NCI-H1105 treated with DMSO at 0.1 percent for 48 hours (cell line): ENCODE measurements at regions not wholly inside any gene's neighbourhood (a gene's known extent, or its start where the extent isn't known, plus 50 kb on each side); places are given as distances from the start of the nearest gene placed in this dataset.
"Not testable (repeated sequence)": the region's sequence is repeated elsewhere in the genome, so short reads cannot be mapped to it uniquely, and the experiment has no call there.

Experiments used
- DNase-seq: peaks from one replicate; lab custom pipeline; 2025; lab: John Stamatoyannopoulos, UW

DNA sequence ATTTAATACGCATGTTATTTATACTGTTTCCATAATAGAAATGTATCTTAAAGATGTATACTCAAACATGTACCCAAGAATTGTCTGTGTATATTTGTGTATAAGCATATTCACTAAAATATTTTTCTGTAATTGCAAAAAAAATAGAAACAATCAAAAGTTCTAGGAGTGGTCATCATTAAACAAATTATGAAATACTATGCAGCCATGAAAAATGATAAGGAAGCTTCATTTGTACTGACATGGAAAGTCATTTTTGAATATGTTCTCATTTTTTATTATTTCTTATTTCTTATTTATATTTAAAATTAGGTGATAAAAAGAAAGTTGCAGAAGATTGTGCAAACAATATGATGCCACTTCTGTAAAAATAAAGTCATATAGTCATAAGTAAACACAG lies 400.0 kb upstream of the AUTS2 start:
- DNase-seq, result no peak

DNA sequence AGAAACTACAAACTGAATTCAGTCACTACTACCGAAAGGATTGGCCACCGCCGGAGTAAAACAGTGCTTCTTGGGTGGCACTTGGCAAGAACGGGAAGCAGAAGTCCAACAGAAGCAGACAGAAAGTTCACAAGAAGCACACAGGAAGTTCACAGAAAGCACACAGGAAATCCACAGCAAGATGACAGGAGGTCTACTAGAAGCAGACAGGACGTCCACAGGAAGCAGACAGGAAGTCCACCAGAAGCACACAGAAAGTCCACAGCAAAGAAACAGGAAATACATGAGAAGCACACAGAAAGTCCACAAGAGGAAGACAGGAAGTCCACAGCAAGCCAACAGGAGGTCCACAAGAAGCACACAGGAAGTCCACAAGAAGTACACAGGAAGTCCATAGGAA lies 399.2 kb upstream of the AUTS2 start:
- DNase-seq, result no peak

DNA sequence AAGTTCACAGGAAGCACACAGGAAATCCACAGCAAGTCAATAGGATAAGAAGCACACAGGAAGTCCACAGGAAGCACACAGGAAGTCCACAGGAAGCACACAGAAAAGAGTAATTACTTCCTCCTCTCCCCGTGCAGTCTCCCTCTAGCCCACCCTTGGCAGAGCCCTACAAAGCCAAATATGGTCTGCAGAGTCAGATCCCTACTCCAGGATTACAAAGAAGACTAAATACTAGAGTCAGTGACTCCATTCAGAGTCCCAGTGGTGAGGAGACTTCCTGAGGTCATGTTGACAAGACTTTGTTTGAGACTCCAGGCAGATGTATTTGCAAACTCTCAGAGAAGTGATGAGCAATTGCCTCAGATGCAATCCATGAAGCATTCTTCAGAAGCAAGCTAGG lies 398.6 kb upstream of the AUTS2 start:
- DNase-seq, result no peak

DNA sequence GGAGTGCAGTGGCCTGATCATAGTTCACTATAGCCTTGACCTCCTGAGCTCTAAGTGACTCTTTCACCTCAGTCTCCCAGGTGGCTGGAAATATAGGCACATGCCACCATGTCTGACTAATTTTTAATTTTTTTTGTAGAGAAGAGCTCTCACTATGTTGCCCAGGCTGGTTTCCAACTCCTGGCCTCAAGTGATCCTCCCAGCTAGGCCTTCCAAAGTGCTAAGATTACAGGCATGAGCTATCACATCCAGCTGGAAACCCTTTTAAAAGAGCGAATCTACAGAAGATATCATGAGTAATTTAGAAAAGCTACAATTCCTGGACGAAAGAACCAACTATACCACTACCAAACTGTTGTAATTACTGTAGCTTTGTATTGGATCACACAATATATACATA lies 394.4 kb upstream of the AUTS2 start:
- no peak for DNase-seq

DNA sequence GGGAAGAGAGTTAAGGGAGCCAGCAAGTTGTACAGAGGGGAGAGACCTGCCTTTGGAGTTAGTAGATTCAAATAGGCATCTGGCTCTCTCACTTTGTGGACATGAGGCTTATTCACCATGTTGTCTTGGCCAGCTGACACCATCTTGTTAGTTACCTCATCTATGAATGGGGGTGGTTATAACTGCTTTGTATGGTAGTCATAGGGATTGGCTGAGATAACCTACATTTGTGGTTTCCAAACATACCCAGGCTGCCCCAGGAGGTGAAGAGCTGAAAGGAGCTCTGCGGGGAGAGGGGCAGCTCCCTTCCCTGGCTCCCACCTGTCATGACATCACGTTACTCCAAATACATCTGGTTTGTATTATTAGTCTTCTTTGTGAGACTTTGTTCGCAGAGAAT lies 393.3 kb upstream of the AUTS2 start:
- DNase-seq, result no peak

DNA sequence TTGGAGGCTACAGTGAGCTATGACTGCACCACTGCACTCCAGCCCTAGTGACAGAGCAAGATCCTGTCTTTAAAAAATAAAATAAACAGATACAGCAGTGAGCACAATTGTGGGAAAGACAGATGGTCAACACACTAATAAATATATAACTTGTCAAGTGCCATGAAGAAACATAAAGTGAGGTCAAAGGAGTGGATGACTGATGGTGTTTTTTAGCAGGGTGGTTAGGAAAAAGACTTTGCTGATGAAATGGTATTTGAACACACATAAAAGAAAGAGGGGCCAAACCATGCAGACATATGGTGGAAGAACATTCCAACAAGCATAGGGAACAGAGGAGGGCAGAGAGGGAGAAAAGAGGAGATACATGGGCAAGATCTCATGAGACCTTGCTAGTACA lies 392.7 kb upstream of the AUTS2 start:
- DNase-seq, result no peak

DNA sequence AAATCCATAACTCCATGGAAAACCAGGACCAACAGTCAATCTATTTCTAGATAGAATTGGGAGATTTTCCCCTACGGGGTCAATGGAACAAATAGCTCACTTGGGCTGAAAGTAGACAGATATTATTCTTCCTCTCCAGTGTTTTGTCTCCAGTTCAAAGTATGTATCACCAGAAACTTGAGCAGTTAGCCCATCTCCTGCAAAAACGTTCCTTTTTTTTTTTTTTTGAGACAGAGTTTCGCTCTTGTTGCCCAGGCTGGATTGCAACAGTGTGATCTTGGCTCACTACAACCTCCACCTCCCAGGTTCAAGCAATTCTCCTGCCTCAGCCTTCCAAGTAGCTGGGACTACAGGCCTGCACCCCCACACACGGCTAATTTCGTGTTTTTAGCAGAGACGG lies 390.0 kb upstream of the AUTS2 start:
- no peak for DNase-seq

DNA sequence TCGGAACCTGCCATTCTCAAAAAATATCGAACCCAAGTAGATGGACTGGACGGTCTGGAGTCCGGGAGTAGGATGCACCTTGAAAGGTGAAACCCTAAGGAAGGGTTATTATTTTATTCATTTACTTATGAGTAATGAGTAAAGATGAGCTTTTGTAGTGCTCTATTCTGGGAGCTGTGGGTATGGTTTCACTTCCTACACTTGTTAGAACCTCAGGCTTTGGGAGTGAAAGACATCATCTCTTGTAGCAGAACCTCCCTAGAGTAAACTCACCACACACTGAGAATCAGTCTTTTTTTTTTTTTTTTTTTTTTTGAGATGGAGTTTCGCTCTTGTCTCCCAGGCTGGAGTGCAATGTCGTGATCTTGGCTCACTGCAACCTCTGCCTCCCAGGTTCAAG lies 389.4 kb upstream of the AUTS2 start:
- DNase-seq, result no peak

DNA sequence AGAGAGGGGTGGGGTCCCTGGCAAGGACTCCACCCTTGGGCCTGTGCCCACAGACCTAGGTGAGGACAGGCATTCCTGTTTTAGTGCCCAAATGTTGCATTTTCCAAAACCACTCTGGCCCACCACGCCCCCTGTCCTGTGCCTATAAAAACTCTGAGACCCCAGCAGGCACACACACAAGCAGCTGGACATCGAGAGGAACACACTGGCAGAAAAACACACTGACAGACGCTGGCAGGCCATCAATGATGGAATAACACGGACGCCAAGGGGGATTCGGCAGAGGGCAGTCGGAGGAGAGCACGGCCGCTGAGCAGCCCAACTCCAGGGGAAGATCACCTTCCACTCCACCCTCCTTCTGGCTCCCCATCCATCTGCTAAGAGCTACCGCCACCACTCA lies 386.9 kb upstream of the AUTS2 start:
- no peak for DNase-seq

DNA sequence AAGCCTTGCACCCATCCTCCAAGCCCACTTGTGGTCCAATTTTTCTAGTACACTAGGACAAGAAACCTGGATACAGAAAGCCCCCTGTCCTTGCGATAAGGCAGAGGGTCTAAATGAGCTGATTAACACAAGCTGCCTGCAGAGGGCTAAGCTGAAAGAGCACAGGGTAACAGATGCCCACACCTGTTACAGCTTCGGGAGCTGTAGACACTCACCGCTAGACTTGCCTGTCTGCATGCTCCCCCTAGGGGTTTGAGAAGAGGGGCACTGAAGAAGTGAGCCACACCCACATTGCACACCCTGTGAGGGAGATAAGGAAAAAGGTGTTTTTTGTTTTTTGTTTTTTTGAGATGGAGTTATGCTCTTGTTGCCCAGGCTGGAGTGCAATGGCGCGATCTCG lies 386.5 kb upstream of the AUTS2 start:
- peak; percentile 14 for DNase-seq

DNA sequence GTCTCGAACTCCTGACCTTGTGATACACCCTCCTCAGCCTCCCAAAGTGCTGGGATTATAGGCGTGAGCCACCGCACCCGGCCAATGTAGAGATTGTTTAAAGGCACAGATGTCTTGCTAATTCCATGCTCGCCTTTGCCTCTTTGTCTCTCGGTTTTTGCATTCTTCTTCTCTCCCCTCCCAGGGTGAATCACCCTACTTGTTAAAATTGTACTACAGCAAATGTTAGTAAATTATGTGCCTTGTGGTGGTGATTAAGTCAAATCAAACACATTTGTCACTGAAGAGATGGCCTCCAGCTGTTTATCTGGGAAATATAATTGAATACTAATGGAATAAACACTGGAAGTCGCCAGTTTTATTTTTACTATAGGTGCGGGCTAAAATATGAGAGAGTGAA lies 384.4 kb upstream of the AUTS2 start:
- no peak for DNase-seq

DNA sequence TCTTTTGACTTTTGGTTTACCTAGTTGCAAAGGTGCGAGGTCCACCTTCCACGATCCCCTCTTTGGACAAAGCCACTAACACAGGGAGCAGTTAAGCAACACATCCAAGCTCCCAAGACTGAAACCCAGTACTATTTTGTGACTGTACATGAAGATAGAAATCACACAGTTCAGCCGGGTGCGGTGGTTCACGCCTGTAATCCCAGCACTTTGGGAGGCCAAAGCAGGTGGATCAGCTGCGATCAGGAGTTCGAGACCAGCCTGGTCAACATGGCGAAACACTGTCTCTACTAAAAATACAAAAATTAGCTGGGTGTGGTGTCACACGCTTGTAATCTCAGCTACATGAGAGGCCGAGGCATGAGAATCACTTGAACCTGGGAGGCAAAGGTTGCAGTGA lies 382.8 kb upstream of the AUTS2 start:
- DNase-seq, result not testable (repeated sequence)

DNA sequence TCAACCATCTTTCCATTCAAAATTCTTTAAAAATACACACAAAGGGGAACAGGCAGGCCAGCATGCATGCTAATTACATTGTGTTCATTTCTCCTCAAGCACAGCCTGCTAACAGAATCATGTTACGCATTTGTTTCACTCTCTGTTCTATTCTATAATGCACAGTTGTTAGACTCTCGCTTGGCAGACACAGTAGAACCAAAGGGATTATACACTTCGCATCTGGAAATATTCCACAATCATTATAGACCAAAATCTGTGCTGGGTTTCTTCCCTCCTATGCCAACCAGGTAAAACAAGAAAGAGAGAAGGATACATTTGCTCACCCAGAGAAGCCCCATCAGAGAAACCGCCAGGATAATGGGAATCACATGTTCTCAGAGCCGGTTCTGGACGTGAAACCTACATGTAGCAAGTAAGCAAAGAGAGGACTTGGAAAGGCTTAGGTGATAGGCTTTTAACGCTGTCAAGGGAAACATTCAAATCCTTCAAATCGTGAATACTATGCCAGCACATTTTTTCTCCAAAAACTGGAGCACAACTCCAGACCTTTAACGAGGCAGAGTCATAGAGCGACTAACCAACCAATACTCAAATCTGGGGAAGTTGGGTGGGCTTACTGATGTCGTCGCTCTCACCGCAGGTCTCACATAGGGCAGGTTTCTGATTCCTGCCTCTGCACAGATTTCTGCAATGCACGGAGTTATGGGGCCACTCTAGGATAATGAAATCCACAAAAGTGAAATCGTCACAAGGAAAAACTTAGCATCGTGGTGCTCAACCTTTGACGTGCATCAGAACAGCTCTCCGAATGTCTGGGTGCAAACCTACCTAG lies 380.5 kb upstream of the AUTS2 start:
- DNase-seq, result no peak

DNA sequence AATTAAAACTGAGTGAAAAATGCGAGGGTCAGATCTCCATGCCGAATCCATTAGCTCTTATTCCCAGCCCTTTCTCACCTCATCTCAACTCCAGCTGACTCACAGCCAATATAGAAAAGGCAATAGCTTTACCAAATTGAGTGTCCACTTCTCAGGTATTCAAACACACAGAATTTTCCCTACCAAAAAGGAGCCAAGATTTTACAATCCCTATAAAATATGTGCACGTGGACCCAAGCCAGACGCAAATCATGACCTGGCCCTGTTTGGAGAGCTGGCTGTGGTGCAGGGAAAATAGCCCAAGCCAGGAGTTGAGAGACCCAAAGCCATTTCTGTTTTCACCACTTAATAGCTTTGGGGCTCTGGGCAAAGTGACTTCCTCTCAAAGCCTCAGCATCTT lies 379.7 kb upstream of the AUTS2 start:
- DNase-seq, result no peak

DNA sequence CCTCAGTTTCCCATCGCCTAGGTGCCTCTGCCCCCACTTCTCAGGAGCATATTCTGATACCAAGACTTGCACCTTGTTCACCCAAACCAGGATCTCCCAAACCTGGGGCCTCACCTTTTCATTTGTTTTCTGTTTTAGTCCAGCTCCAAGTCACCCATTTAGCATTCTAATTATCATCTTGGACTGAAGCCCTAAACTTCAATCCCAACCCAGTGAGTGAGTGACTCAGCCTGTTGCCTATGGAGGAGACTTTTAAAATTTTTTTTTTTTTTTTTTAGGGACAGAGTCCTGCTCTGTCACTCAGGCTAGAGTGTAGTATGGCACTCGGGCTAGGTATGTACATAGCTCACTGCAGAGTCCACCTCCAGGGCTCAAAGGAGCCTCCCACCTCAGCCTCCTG lies 378.9 kb upstream of the AUTS2 start:
- no peak for DNase-seq

DNA sequence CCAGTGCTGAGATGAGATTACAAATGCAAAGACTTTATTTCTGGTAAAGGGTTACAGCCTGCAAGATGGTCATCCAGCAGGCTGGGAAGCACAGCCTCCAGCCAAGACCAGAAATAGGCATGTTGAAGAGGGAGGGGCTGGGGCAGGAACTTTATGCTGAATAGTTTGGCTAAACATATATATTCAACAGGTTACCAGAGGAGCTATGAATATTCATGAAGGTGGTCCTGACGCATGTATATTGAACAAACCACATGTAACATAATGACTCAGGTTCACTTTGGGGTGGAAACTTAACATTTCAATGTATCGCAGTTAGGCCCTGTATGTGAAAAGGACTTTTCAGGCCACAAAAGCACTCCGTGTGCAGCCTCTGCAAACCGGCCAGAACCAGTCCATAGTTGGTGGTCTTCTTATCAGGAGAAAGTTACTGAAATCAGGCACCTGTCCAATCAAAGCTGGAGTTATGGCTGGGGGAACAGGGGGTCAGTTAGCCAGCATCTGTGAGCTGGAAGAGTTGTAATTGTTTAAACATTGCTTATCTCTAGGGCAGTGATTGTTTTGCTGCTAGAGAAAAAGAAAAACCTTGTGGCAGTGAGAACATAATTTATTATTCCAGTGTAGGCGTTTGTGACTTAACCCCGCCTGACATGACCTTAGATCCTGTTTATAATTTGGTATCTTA lies 372.9 kb upstream of the AUTS2 start:
- no peak for DNase-seq

DNA sequence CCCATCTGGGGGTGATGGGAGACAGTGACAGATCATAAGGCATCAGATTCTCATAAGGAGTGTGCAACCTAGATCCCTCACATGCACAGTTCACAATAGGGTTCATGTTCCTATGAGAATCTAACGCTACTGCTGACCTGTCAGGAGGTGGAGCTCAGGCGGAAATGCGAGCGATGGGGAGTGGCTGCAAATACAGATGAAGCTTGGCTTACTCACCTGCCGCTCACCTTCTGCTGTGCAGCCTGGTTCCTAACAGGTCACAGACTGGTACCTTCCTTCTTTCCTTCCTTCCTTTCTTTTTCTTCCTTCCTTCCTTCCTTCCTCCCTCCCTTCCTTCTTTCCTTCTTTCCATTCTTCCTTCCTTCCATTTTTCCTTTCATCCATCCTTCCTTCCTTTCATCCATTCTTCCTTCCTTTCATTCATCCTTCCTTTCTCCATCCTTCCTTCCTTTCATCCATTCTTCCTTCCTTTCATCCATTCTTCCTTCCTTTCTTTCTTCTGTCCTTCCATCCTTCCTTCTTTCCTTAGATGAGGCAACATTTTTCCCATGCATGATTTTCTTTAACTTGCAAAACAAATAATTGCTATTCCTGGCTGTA lies 370.0 kb upstream of the AUTS2 start:
- DNase-seq, result no peak

DNA sequence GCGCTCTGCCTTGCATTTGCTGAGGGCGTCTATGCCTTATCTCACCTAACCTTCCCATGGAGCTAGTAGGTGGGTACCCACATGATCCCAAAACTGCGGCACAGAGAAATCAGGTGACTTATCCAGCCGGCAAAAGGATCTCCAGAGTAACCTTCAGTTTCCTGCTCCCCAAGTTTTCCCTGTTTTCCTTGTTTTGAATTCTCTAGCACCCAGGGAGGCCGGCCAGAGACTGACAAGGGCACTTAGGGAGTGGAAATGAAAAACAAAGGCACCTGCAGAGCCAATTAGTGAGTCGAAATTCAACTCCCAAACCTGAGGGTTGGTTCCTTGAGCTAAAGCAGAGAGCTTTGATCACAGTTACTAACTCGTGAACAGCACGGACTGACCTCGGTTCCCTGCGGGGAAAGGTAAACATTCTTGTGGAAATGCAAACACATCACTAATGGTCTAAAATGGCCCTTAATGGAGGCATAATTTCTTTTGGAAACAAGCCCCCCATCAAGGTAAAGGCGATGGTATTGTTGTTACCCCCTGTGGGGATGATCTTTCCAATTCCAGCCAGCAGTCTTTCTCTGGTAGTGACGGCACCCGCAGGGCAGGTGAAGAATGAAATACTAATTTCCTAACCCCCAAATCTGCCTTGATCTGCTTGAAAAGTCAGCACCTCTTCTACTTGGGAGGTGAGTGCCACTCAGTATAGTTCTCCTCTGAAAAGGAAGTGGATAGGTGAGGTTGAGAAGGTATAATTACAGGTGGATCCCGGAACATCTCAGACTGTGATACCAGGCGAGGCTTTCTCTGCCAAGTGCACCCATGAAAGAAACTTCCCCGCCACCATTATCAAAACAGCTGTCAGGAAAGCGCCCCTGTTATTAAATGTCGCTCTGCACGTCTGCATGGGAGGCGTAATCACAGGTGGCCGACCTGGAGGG lies 365.6 kb upstream of the AUTS2 start:
- DNase-seq, result peak; percentile 100

DNA sequence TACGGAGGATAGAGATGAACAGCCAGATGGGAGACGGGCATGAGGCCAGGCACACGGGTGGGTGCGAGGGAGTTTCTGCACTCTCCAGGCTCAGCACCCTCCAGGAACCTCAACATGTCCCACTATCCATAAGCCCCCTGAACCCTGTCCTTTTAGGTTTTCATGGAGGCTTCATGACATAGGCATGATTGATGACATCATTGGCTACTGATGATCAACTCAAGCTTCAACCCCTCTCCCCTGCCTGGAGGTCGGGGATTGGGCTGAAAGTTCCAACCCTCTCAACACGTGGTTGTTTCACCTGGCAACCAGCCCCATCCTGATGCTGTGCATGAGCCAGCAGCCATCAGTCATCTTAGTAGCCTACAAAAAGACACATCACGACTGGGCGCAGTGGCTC lies 360.7 kb upstream of the AUTS2 start:
- no peak for DNase-seq

DNA sequence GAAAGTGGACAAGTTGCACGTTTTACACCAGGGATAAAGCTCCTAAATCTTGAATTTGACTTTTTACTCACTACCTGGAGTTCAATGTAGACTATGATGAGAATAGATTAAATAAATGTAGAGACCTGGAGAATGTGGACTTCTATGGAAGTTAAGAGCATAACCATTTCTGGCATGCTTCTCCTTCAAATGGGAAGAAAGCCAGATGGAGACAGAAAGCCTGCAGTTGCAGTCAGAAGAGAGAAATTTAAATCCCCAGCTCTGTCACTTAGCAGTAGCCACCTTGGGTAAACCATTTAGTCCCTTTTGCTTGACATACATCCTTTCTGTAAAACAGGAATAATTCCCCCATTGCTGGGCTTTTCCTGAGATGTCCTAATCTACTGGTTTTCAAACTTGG lies 355.3 kb upstream of the AUTS2 start:
- DNase-seq, result no peak

DNA sequence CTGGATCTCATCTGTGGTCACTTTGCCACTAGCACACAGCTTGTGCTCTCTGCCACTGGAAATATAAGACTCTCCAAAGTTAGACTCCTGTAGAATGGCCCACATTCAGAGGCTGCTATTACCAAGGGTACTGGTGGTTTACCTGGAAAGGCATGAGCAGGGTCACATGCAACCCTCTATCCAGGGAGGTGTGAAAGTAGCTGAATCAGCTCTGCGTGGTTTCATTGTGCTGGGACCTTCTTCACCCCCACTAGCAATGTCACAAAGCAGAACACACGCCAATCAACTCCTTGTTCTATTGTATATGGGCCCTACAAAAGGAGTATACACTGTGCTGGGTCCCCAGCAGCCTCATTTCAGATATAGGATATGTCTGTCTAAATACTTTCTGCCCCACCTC lies 353.6 kb upstream of the AUTS2 start:
- no peak for DNase-seq

DNA sequence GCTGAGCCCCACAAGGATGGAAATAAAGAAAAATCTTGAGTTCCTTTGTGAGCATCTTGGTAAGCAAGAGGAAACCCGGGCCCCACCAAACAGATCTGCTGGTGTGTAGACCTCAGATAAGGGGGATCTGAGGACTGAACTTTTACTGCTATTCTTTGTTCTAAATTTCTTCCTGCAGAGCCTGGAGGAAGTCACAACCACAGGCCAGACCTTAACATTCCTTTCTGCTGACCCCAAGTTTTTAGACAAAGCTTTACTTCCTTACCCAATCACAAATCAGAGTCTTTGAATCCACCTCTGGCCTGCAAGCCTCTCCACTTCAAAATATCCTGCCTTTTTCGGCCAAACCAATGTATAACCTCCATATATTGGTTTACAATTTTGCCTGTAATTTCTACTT lies 352.6 kb upstream of the AUTS2 start:
- DNase-seq, result no peak
